Astrocyte (in vitro differentiated cells and primary cell): ENCODE measurements at regions not wholly inside any gene's neighbourhood (a gene's known extent, or its start where the extent isn't known, plus 50 kb on each side); places are given as distances from the start of the nearest gene placed in this dataset.

Experiments
- DNase-seq: peaks from one replicate; pipeline ENCODE4 v3.0.0-alpha.2; 2010; ENCODE audit warnings: low read depth
- FAIRE-seq: peaks from 2 replicates; lab custom pipeline; 2011; peaks lifted over from hg19 to GRCh38; lab: Jason Lieb, UNC
- H2AFZ ChIP-seq: 2 replicates; pipeline ENCODE4 v1.6.0; 2012; ENCODE audit warnings: low read depth, low read length, inconsistent platforms
- H3K27ac ChIP-seq: 2 replicates; pipeline ENCODE4 v1.5.1; 2011; ENCODE audit warnings: low read depth, low read length, inconsistent platforms
- H3K27me3 ChIP-seq: 2 replicates; pipeline ENCODE4 v1.6.0; 2011; ENCODE audit warnings: low read length, inconsistent platforms; ENCODE audit not compliant: insufficient read depth
- H3K36me3 ChIP-seq: 2 replicates; pipeline ENCODE4 v1.5.1; 2011; ENCODE audit warnings: low read length, inconsistent platforms; ENCODE audit not compliant: insufficient read depth
- H3K4me1 ChIP-seq: 2 replicates; pipeline ENCODE4 v1.5.1; 2011; ENCODE audit warnings: low read length, inconsistent platforms; ENCODE audit not compliant: insufficient read depth
- H3K4me2 ChIP-seq: 2 replicates; pipeline ENCODE4 v1.6.0; 2012; ENCODE audit warnings: low read length, inconsistent platforms
- H3K4me3 ChIP-seq: 2 replicates; pipeline ENCODE4 v1.5.1; 2011; ENCODE audit warnings: low read depth, mild to moderate bottlenecking, low read length, inconsistent platforms; ENCODE audit not compliant: insufficient read depth
- H3K79me2 ChIP-seq: 2 replicates; pipeline ENCODE4 v1.6.0; 2012; ENCODE audit warnings: mild to moderate bottlenecking, low read length, inconsistent platforms; ENCODE audit not compliant: insufficient read depth
- H3K9ac ChIP-seq: 2 replicates; pipeline ENCODE4 v1.6.0; 2012; ENCODE audit warnings: mild to moderate bottlenecking, low read length, inconsistent platforms
- H3K9me3 ChIP-seq: 2 replicates; pipeline ENCODE4 v1.5.1; 2012; ENCODE audit warnings: low read depth, mild to moderate bottlenecking, low read length, inconsistent platforms; ENCODE audit not compliant: insufficient read depth
- H4K20me1 ChIP-seq: 2 replicates; pipeline ENCODE4 v1.6.0; 2012; ENCODE audit warnings: low read length, inconsistent platforms; ENCODE audit not compliant: insufficient read depth
- H3K27ac Mint-ChIP-seq: one replicate; pipeline ENCODE4 v1.8.0; 2021; ENCODE audit warnings: mild to moderate bottlenecking, mixed read lengths; ENCODE audit not compliant: unreplicated experiment
- H3K27me3 Mint-ChIP-seq: one replicate; pipeline ENCODE4 v1.8.0; 2021; ENCODE audit warnings: low read depth, mixed read lengths; ENCODE audit not compliant: unreplicated experiment
- H3K36me3 Mint-ChIP-seq: one replicate; pipeline ENCODE4 v1.8.0; 2021; ENCODE audit warnings: low read depth, mixed read lengths; ENCODE audit not compliant: unreplicated experiment
- H3K4me1 Mint-ChIP-seq: one replicate; pipeline ENCODE4 v1.8.0; 2021; ENCODE audit warnings: low read depth, mixed read lengths; ENCODE audit not compliant: unreplicated experiment
- H3K4me3 Mint-ChIP-seq: one replicate; pipeline ENCODE4 v1.8.0; 2021; ENCODE audit warnings: mild to moderate bottlenecking, moderate library complexity, mixed read lengths; ENCODE audit not compliant: unreplicated experiment
- H3K9me3 Mint-ChIP-seq: one replicate; pipeline ENCODE4 v1.8.0; 2021; ENCODE audit warnings: mild to moderate bottlenecking, mixed read lengths; ENCODE audit not compliant: unreplicated experiment
- EZH2 ChIP-seq: IDR thresholded peaks from 2 replicates; pipeline ENCODE4 v1.6.1; 2012; ENCODE audit warnings: mild to moderate bottlenecking, low read length, inconsistent platforms; ENCODE audit not compliant: insufficient read depth
- TF ChIP-seq, protein P1 (sequence below): IDR thresholded peaks from 2 replicates; pipeline ENCODE4 v1.5.1; 2011; ENCODE audit warnings: low read depth, mild to moderate bottlenecking, inconsistent platforms, low read length, moderate library complexity; ENCODE audit not compliant: insufficient read depth

DNA sequence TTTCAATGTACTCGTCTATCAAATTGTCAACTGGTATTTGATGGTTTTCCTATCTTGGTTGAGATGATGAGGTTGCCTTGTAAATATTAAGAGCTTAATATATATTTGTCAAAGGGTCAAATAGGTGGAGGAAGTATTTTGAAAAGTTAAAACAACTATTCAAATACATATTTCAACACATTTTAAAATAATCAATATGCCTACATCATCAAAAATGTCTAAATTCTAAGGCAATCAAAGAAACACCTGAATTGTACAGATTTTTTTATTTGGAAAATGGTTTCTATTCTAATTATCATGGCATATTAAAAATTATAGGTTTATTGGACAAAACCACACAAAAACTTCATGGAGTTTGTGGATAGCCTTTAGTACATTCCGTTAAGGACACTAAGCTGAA is 461.4 kb upstream of the ONECUT1 start:
- H3K27me3 ChIP-seq, result no peaks in the 10 kb centered on the region
- H3K9me3 ChIP-seq, result no peaks in the 10 kb centered on the region
- TF ChIP-seq EZH2, result no peak
- TF ChIP-seq, protein P1, sequence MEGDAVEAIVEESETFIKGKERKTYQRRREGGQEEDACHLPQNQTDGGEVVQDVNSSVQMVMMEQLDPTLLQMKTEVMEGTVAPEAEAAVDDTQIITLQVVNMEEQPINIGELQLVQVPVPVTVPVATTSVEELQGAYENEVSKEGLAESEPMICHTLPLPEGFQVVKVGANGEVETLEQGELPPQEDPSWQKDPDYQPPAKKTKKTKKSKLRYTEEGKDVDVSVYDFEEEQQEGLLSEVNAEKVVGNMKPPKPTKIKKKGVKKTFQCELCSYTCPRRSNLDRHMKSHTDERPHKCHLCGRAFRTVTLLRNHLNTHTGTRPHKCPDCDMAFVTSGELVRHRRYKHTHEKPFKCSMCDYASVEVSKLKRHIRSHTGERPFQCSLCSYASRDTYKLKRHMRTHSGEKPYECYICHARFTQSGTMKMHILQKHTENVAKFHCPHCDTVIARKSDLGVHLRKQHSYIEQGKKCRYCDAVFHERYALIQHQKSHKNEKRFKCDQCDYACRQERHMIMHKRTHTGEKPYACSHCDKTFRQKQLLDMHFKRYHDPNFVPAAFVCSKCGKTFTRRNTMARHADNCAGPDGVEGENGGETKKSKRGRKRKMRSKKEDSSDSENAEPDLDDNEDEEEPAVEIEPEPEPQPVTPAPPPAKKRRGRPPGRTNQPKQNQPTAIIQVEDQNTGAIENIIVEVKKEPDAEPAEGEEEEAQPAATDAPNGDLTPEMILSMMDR, result no peak
- no peak for FAIRE-seq
- H3K4me1 ChIP-seq, result no peaks in the 10 kb centered on the region
- H3K4me2 ChIP-seq, result no peak overlapping the region
- H3K36me3 ChIP-seq, result no peaks in the 10 kb centered on the region
- Mint-ChIP-seq H3K27me3 (no peaks in the 10 kb centered on the region), H3K4me1 (peaks cover 8% of the 10 kb centered on the region), H3K4me3 (no peak overlapping the region), H3K27ac (no peak overlapping the region), H3K9me3 (no peaks in the 10 kb centered on the region), H3K36me3 (no peaks in the 10 kb centered on the region)
- no peaks in the 10 kb centered on the region for H4K20me1 ChIP-seq
- no peak overlapping the region for H2AFZ ChIP-seq
- no peak for DNase-seq
- H3K4me3 ChIP-seq, result no peak overlapping the region
- H3K27ac ChIP-seq, result no peak overlapping the region
- H3K79me2 ChIP-seq, result no peaks in the 10 kb centered on the region
- no peak overlapping the region for H3K9ac ChIP-seq

DNA sequence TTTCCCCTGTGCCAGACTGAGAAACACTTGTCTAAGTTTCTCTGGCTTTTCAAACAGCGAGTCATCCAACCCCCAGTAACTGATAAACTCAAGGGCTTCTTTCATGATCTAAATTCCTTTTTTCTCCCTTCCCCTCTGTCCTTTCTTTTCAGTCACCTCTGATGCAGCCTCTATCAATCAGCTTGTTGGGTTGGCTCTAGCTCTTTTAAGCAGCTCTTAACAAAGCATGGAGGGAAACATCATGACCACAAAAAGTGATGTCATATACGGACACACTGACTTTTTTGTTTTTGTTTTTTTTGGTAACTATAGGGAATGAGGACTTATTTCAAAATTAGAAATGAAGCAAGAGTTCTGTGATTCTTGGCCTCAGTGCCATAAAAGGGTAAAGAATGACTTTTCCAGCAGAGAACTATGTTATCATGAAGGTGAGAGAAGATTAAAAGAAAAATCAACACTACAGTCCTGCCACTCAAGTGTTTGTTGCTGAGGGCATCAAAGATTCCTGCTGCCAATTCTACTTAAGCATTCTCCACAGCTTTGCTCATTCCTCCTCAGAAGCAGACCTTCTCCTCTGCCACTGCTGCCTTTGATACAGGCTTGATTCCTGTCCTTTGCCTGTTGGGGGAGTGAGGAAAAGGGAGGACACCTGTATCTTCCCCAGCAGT is 457.0 kb upstream of the ONECUT1 start:
- Histone ChIP-seq H3K4me3 (no peak overlapping the region), H3K79me2 (no peaks in the 10 kb centered on the region), H3K9ac (no peak overlapping the region), H3K4me1 (no peaks in the 10 kb centered on the region), H3K36me3 (no peaks in the 10 kb centered on the region), H2AFZ (no peak overlapping the region), H3K4me2 (no peak overlapping the region), H3K9me3 (no peaks in the 10 kb centered on the region), H4K20me1 (no peaks in the 10 kb centered on the region), H3K27me3 (no peaks in the 10 kb centered on the region), H3K27ac (peak overlapping the region; percentile 11)
- no peak overlapping the region for H3K4me3 Mint-ChIP-seq
- no peak for FAIRE-seq
- peaks cover 8% of the 10 kb centered on the region for H3K4me1 Mint-ChIP-seq
- no peaks in the 10 kb centered on the region for H3K27me3 Mint-ChIP-seq
- TF ChIP-seq, protein P1, result no peak
- no peak for TF ChIP-seq EZH2
- no peaks in the 10 kb centered on the region for H3K36me3 Mint-ChIP-seq
- no peaks in the 10 kb centered on the region for H3K9me3 Mint-ChIP-seq
- peak overlapping the region; percentile 64 for H3K27ac Mint-ChIP-seq
- peak; percentile 3 for DNase-seq

DNA sequence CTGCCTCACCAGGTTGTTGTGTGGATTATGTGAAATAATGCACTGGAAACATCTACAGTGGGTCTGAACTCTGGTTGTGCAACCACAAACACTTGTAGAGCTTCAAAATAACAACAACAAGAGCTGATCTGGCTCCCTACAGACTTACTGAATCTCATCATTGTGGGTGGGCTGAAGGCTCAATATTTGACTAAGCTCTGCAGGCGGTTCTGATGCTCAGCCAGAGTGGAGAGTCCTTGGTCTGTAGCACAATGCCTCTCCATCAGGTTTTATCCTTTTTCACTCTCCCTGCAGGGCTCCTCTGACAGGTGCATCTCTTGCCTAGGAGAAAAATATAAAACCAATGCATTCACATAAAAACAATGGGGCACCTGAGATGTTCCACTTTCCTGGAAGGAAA is 456.3 kb upstream of the ONECUT1 start:
- no peaks in the 10 kb centered on the region for H3K9me3 ChIP-seq
- no peak overlapping the region for H3K4me3 ChIP-seq
- Mint-ChIP-seq H3K36me3 (no peaks in the 10 kb centered on the region), H3K27ac (peak overlapping the region; percentile 7), H3K4me1 (peaks cover 8% of the 10 kb centered on the region), H3K4me3 (no peak overlapping the region), H3K9me3 (no peaks in the 10 kb centered on the region), H3K27me3 (peaks cover 2% of the 10 kb centered on the region)
- H3K79me2 ChIP-seq, result no peaks in the 10 kb centered on the region
- no peaks in the 10 kb centered on the region for H3K27me3 ChIP-seq
- H3K4me2 ChIP-seq, result no peak overlapping the region
- no peak overlapping the region for H3K9ac ChIP-seq
- DNase-seq (no peak), FAIRE-seq (no peak)
- no peaks in the 10 kb centered on the region for H3K36me3 ChIP-seq
- TF ChIP-seq, protein P1, result no peak
- TF ChIP-seq EZH2, result no peak
- no peaks in the 10 kb centered on the region for H3K4me1 ChIP-seq
- peak overlapping the region; percentile 11 for H3K27ac ChIP-seq
- no peaks in the 10 kb centered on the region for H4K20me1 ChIP-seq
- no peak overlapping the region for H2AFZ ChIP-seq
